Stimulated activated CD4-positive, alpha-beta T cell treated with anti-CD3 and anti-CD28 coated beads, Interleukin-12 subunit alpha, Interleukin-12 subunit beta, amount 100 ng/mL, for 48 hours (primary cell): ENCODE measurements at regions not wholly inside any gene's neighbourhood (a gene's known extent, or its start where the extent isn't known, plus 50 kb on each side); places are given as distances from the start of the nearest gene placed in this dataset.
"Not testable (repeated sequence)": the region's sequence is repeated elsewhere in the genome, so short reads cannot be mapped to it uniquely, and the experiment has no call there.

ENCODE experiments used
- DNase-seq, 3 donors: peaks; one replicate each; pipeline ENCODE4 v3.0.0-alpha.2; 2020; ENCODE audit warnings: low read depth in 2 of 3, low spot score in 1 of 3

DNA sequence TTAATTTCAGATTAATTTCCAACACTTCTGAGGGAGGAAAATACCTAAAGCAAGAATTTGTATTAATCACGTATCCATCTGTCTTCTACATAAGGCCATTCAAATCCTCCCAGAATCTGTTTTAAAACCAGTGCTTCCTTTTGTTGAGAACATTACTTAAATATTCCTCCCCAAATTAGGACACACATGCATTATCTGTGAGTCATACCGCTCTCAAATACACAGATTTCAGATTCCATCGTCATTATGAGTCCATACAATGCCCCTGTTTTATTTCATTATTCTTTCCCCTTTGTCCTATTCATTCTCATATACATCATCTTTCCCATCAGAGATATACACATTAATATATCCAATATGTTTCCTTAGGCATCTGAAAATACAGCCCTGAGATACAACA, 57.3 kb upstream of the PRSS12 start:
- no peak for DNase-seq

GRCh38 chr4:118417325-118417724, 64.5 kb upstream of the PRSS12 start:
- no peak for DNase-seq

- not testable (repeated sequence) for DNase-seq
Measured at GRCh38 chr4:118417800-118418199, 65.0 kb upstream of the PRSS12 start.

DNA sequence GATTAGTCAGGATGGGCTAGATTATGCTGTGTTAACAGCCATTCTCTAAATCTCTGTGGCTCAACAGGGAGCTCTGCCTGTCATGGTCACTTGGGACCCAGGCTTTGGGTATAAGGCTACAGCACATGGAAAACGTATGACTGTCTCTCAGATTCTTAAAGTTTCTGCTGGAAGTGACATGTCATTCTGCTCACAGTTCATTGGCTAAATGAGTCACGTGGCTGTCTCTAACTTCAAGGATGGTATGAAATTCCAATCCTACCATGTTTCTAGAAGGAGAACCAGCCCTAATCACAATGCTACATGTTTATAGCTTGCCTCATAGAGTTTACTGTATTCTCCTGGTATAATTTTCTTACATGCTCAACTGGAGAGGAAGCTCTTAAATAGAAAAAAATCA, 65.6 kb upstream of the PRSS12 start:
- DNase-seq: not testable (repeated sequence)

GRCh38 chr4:118419626-118420025, 66.8 kb upstream of the PRSS12 start:
- DNase-seq: not testable (repeated sequence)

GRCh38 chr4:118424062-118424461, 71.3 kb upstream of the PRSS12 start:
- peak; percentile 19 to 51 (median 20) for DNase-seq

DNA sequence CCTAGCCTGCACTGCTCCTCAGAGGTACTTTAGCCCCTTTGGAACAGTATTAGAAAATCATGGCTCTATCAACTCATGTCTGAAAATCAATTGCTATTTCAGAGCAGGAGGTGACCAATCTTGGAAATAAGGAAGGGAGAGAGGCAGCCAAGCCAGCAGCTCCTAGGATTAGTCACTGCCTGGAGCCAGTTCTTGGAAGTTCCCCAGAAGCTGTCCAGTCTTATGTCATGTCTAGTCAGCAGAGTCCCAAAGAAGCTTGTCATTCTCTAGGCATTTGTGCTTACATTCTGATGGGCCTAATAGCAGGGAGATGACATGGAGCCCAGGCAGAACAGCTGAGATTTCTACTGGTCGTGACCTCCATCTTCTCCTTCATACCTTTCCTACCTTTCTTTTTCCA, 76.1 kb upstream of the PRSS12 start:
- not testable (repeated sequence) for DNase-seq

DNA sequence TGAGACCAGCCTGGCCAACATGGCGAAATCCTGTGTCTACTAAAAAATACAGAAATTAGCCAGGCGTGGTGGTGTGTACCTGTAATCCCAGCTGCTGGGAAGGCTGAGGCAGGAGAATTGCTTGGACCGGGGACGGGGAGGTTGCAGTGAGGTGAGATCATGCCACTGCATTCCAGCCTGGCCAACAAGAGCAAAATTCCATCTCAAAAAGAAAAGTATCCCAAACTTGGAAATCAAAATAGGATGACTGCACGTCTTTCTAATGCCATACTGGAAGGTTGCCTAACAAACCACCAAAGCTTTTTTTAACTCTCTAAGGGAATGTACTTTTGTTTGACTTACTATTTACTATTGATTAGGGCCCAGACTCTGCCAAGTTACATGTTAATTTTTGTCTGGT, 79.6 kb upstream of the PRSS12 start:
- not testable (repeated sequence) for DNase-seq

GRCh38 chr4:118433612-118434375, 81.0 kb upstream of the PRSS12 start:
- DNase-seq: not testable (repeated sequence)

DNA sequence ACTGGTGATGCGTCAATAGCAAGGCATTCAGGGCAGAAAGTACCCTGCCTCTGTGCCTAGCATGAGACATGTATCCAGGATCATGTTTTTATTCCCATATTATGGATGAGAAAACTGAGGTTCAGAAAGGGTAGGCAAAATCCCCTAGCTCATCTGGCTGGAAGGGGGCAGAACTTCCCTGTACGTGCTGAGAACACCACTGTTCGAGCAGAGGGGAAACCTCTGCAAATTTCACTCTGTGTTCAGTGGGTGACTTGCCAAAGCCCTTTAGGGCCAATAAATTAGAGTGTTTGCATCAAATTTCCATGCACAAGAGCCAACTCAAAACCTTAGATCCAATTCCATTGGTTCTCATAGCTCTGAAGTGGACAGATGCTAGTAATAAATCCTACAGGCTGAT, 82.6 kb upstream of the PRSS12 start:
- not testable (repeated sequence) for DNase-seq

DNA sequence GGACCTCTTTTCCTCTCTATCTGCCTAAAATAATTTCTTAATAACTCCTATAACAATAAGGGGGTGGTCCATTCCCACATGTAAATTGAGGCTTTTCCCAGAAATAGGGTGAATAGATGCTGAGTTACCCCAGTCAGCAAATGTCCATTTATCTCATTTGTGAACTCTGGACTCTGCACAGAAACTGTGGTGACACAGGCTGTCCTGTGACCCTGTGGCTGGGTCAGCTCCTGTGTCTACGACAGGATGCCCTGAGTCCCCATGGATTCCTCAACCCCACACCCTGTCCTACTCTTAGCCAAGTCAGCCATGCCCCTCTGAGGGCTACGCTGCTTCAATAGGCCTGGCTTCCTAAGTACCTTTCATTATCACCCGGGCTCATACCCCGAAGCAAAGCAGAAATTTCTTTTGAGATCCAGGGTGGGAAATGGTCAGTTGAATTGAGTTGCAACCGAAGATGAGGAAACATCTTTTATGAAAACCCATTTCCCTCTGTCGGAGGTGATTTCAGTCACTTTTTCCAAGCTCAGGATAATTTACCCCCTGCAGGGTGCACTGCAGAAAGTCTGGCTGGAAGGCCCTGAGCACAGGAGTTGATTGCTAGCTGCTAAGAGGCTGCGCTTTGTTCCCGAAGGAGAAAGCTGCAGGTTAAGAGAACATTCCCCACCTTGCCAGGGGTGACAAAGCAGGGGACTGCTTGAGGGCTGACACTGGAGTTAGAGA, 89.5 kb upstream of the PRSS12 start:
- not testable (repeated sequence) for DNase-seq

- DNase-seq: not testable (repeated sequence)
Measured at GRCh38 chr4:118447397-118447796, 94.6 kb upstream of the PRSS12 start.

GRCh38 chr4:118454857-118455256, 102.1 kb upstream of the PRSS12 start:
- DNase-seq: not testable (repeated sequence)

- DNase-seq: not testable (repeated sequence)
Measured at GRCh38 chr4:118461435-118461834, 108.6 kb upstream of the PRSS12 start.

GRCh38 chr4:118465831-118466230, 113.0 kb upstream of the PRSS12 start:
- not testable (repeated sequence) for DNase-seq

- not testable (repeated sequence) for DNase-seq
Measured at GRCh38 chr4:118474001-118474626, 121.3 kb upstream of the PRSS12 start.

- DNase-seq: not testable (repeated sequence)
Measured at GRCh38 chr4:118474771-118475170, 122.0 kb upstream of the PRSS12 start.

- DNase-seq: not testable (repeated sequence)
Measured at GRCh38 chr4:118475901-118476300, 123.1 kb upstream of the PRSS12 start.

GRCh38 chr4:118477826-118478225, 125.0 kb upstream of the PRSS12 start:
- not testable (repeated sequence) for DNase-seq

DNA sequence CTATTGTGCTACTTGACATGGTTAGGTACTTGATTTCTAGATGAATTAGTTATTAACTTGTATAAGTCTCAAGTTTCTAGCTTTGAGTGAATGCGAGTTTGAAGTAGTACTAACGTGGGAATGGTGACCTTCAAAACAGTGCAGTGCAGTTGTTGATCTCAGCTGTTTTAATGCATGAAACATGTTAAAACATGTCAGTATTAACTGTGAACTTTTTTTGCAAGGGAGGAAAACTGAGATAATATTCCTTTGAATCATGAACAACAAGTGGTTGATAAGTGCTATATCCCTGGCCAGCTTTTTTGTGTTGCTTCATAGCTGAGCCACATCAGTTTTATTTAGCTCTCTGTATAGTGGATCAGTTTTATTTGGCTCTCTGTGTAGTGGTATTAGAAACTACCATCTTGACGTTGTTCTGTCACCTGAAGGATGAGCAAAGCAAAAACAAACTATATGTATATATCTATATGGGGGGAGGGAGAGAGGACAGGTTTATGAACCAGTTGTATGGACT, 133.1 kb upstream of the PRSS12 start:
- not testable (repeated sequence) for DNase-seq

DNA sequence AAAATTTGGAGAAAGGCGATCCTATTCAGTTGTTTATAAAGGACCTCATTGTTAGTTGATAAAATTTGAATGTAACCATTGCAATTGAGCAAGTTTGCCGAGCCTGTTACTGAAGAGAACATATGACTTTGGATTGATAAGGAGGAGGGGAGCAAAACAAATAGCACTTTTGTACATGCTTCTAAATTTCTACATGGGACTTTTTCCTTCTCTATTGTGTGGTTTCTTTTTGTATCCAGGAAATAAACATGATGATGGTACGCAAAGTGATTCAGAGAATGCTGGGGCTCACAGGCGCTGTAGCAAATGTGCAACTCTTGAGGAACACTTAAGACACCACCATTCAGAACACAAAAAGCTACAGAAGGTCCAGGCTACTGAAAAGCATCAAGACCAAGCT, 140.2 kb upstream of the PRSS12 start:
- DNase-seq: not testable (repeated sequence)

DNA sequence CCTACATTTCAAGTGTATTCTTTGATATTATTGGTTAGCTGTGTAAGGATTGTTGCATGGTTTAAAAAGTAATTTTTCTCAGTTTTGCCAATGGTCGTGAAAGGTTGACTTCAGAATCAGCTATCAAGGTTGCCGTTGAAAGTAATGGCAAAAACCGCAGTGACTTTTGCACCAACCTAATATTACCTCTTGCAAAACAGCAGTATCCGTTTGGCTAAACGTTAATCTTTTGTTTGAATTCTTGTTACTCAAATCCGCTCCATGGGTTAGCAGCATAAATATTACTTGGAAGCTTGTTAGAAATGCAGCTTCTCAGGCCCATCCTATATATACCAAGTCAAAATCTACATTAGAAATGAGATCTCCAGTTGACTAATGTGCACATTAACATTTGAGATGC, 141.6 kb upstream of the PRSS12 start:
- DNase-seq: not testable (repeated sequence)
